HG03342 (cell line): ENCODE measurements at regions not wholly inside any gene's neighbourhood (a gene's known extent, or its start where the extent isn't known, plus 50 kb on each side); places are given as distances from the start of the nearest gene placed in this dataset.

Source experiments
- ATAC-seq: cut with Tn5 transposase; IDR thresholded peaks from one replicate; pipeline ENCODE4 v1.9.1; 2021; ENCODE audit warnings: mild to moderate bottlenecking, moderate library complexity; ENCODE audit not compliant: unreplicated experiment

GRCh38 chr11:109791337-109791736 lies 301.9 kb upstream of the ZC3H12C start:
- ATAC-seq = no peak

GRCh38 chr11:109794501-109794900 lies 298.7 kb upstream of the ZC3H12C start:
- no peak for ATAC-seq

- no peak for ATAC-seq
Observed at GRCh38 chr11:109795234-109795633, 298.0 kb upstream of the ZC3H12C start.

GRCh38 chr11:109796253-109796652 lies 296.9 kb upstream of the ZC3H12C start:
- no peak for ATAC-seq

GRCh38 chr11:109798521-109798920 lies 294.7 kb upstream of the ZC3H12C start:
- ATAC-seq = no peak

- no peak for ATAC-seq
Observed at GRCh38 chr11:109799604-109800003, 293.6 kb upstream of the ZC3H12C start.

- ATAC-seq = no peak
Observed at GRCh38 chr11:109804911-109805310, 288.3 kb upstream of the ZC3H12C start.

GRCh38 chr11:109806205-109806604 lies 287.0 kb upstream of the ZC3H12C start:
- no peak for ATAC-seq

GRCh38 chr11:109808569-109808968 lies 284.6 kb upstream of the ZC3H12C start:
- ATAC-seq = no peak

GRCh38 chr11:109814824-109815223 lies 278.4 kb upstream of the ZC3H12C start:
- no peak for ATAC-seq

- ATAC-seq = no peak
Observed at GRCh38 chr11:109815500-109816150, 277.6 kb upstream of the ZC3H12C start.

GRCh38 chr11:109818290-109818689 lies 274.9 kb upstream of the ZC3H12C start:
- no peak for ATAC-seq

- ATAC-seq = no peak
Observed at GRCh38 chr11:109819410-109819809, 273.8 kb upstream of the ZC3H12C start.

- ATAC-seq = no peak
Observed at GRCh38 chr11:109821511-109821910, 271.7 kb upstream of the ZC3H12C start.

- no peak for ATAC-seq
Observed at GRCh38 chr11:109822436-109823102, 270.6 kb upstream of the ZC3H12C start.

- ATAC-seq = no peak
Observed at GRCh38 chr11:109828387-109828786, 264.8 kb upstream of the ZC3H12C start.

- ATAC-seq = no peak
Observed at GRCh38 chr11:109838026-109838425, 255.2 kb upstream of the ZC3H12C start.

- no peak for ATAC-seq
Observed at GRCh38 chr11:109845437-109845836, 247.8 kb upstream of the ZC3H12C start.

- ATAC-seq = no peak
Observed at GRCh38 chr11:109847621-109848020, 245.6 kb upstream of the ZC3H12C start.

- no peak for ATAC-seq
Observed at GRCh38 chr11:109849051-109849450, 244.1 kb upstream of the ZC3H12C start.

GRCh38 chr11:109849946-109850345 lies 243.2 kb upstream of the ZC3H12C start:
- ATAC-seq = no peak

- no peak for ATAC-seq
Observed at GRCh38 chr11:109851780-109852390, 241.3 kb upstream of the ZC3H12C start.
